GM23338 (cell line): ENCODE measurements at regions not wholly inside any gene's neighbourhood (a gene's known extent, or its start where the extent isn't known, plus 50 kb on each side); places are given as distances from the start of the nearest gene placed in this dataset.

Experiments used
- CREB1 ChIP-seq: fragments of 250-450 bp; sonication (Bioruptor Pico); IDR thresholded peaks from 2 replicates; pipeline ENCODE4 v1.5.0; 2020; ENCODE audit warnings: low read depth, mild to moderate bottlenecking, moderate library complexity
- POLR2AphosphoS5 ChIP-seq: IDR thresholded peaks from 2 replicates; pipeline ENCODE4 v1.6.1; 2016; ENCODE audit warnings: antibody characterized with exemption, low read depth

GRCh38 chr18:53971331-53971730, 253.1 kb downstream of the MBD2 start:
- TF ChIP-seq POLR2AphosphoS5, result no peak
- TF ChIP-seq CREB1, result no peak
